ENCODE measurements at regions not wholly inside any gene's neighbourhood (a gene's known extent, or its start where the extent isn't known, plus 50 kb on each side); places are given as distances from the start of the nearest gene placed in this dataset.

- ChIA-PET CTCF (ENCODE audit: partially characterized antibody) (interaction anchor here (0.9 kb wide), 1 partner anchor 322 kb away, joined by 3 read pairs; no protein-coding TSS in a partner anchor), POLR2A (ENCODE audit: partially characterized antibody) (no interaction called here)
- no peak overlapping the region for H3K23ac ChIP-seq (ENCODE audit: insufficient read length)
- no peak overlapping the region for H2BK120ac ChIP-seq (replicated peaks; ENCODE audit: low read depth, low read length)
- no peaks in the 10 kb centered on the region for H3K79me1 ChIP-seq (ENCODE audit: low read depth, low read length)
- no peak overlapping the region for H3K56ac ChIP-seq (replicated peaks; ENCODE audit: insufficient read length, low read depth, low read length)
- FAIRE-seq: no peak
- no peak overlapping the region for H2BK12ac ChIP-seq (ENCODE audit: low read depth, low read length)
- H3K27me3 ChIP-seq (replicated peaks in 1 of 4; ENCODE audit: control insufficient read depth in 3 of 4, extremely low read depth in 1 of 4, insufficient read depth in 3 of 4, low read length in 3 of 4): no peaks in the 10 kb centered on the region
- H3K9me3 ChIP-seq (ENCODE audit: insufficient read depth in 2 of 2, low read depth in 1 of 2, low read length in 1 of 2): no peaks in the 10 kb centered on the region
- H3K36me3 ChIP-seq (ENCODE audit: control insufficient read depth in 2 of 4, insufficient read depth in 4 of 4, low read length in 3 of 4): no peaks in the 10 kb centered on the region
- H2AFZ ChIP-seq (ENCODE audit: low read length): no peak overlapping the region
- H2BK15ac ChIP-seq (ENCODE audit: low read length): no peak overlapping the region
- no peak for DNase-seq (ENCODE audit: low read depth in 1 of 2, low spot score in 2 of 2)
- no peak overlapping the region for H3K27ac ChIP-seq (ENCODE audit: low read depth, low read length)
- H4K20me1 ChIP-seq (replicated peaks in 1 of 2; ENCODE audit: control insufficient read depth in 1 of 2, insufficient read depth in 2 of 2, low read length in 2 of 2): no peaks in the 10 kb centered on the region
- H3K4me2 ChIP-seq (ENCODE audit: insufficient read depth in 1 of 2, low read depth in 2 of 2, low read length in 2 of 2): no peak overlapping the region
- no peaks in the 10 kb centered on the region for H3K79me2 ChIP-seq (ENCODE audit: control insufficient read depth in 1 of 2, insufficient read depth in 2 of 2, low read length in 2 of 2)
- no peaks in the 10 kb centered on the region; a peak in 2 of 7 replicates for H3K4me1 ChIP-seq (replicated peaks in 1 of 4; ENCODE audit: control insufficient read depth in 3 of 4, insufficient read depth in 4 of 4, low read length in 3 of 4)
- no peaks in the 10 kb centered on the region for H3K23me2 ChIP-seq (ENCODE audit: low read depth, low read length)
- H2BK5ac ChIP-seq (ENCODE audit: low read depth, low read length): no peak overlapping the region
- no peak overlapping the region for H3K9ac ChIP-seq (replicated peaks in 1 of 4; ENCODE audit: extremely low read depth in 1 of 4, low read depth in 3 of 4, low read length in 3 of 4)
- no peak overlapping the region for H4K8ac ChIP-seq (ENCODE audit: extremely low read depth, insufficient read depth, low read length)
- H3K18ac ChIP-seq (ENCODE audit: extremely low read depth, low read length): no peak overlapping the region
- H3K4me3 ChIP-seq (ENCODE audit: extremely low read depth in 1 of 4, insufficient read depth in 2 of 4, low read depth in 3 of 4, low read length in 4 of 4): no peak overlapping the region
- no peak overlapping the region for H4K5ac ChIP-seq (ENCODE audit: insufficient read length, low read depth, low read length)
- H3K14ac ChIP-seq (ENCODE audit: insufficient read length): no peak overlapping the region
- no peak overlapping the region for H4K91ac ChIP-seq (replicated peaks; ENCODE audit: insufficient read length, low read length)
- TF ChIP-seq KDM1A (IDR thresholded peaks at IDR 0.05; ENCODE audit: borderline replicate concordance, low read length) (no peak), GABPA (IDR thresholded peaks at IDR 0.05; ENCODE audit: borderline replicate concordance, insufficient read depth, low read length) (no peak), SP1 (IDR thresholded peaks at IDR 0.05; ENCODE audit: low read depth, low read length) (no peak), JUND (IDR thresholded peaks at IDR 0.05; ENCODE audit: low read length) (no peak), EGR1 (IDR thresholded peaks at IDR 0.05; ENCODE audit: borderline replicate concordance, low read depth, low read length) (no peak), NANOG (IDR thresholded peaks at IDR 0.05; ENCODE audit: insufficient read depth, low read depth, low read length, poor library complexity, severe bottlenecking) (no peak), CBX5 (IDR thresholded peaks at IDR 0.05; ENCODE audit: low read depth, low read length) (no peak), POU5F1 (IDR thresholded peaks at IDR 0.05; ENCODE audit: low read depth, low read length) (no peak), SP2 (IDR thresholded peaks at IDR 0.05; ENCODE audit: low read length) (no peak), TAF7 (optimal IDR thresholded peaks at IDR 0.05; ENCODE audit: borderline replicate concordance, low read depth, low read length) (no peak), BACH1 (IDR thresholded peaks at IDR 0.05; ENCODE audit: low read length) (no peak)
- no peak overlapping the region for H3K4ac ChIP-seq (replicated peaks; ENCODE audit: insufficient read length, low read depth, low read length)
- no peak overlapping the region for H2BK20ac ChIP-seq (ENCODE audit: low read length)
- no peak overlapping the region for H2AK5ac ChIP-seq (ENCODE audit: low read depth, low read length)
Measured at GRCh38 chr2:60251247-60251646, 302.2 kb downstream of the BCL11A start.
